GM19467 (cell line): ENCODE measurements at regions not wholly inside any gene's neighbourhood (a gene's known extent, or its start where the extent isn't known, plus 50 kb on each side); places are given as distances from the start of the nearest gene placed in this dataset.

Experiments used
- ATAC-seq: cut with Tn5 transposase; IDR thresholded peaks from one replicate; pipeline ENCODE4 v1.9.1; 2021; ENCODE audit warnings: mild to moderate bottlenecking, moderate library complexity; ENCODE audit not compliant: unreplicated experiment

DNA sequence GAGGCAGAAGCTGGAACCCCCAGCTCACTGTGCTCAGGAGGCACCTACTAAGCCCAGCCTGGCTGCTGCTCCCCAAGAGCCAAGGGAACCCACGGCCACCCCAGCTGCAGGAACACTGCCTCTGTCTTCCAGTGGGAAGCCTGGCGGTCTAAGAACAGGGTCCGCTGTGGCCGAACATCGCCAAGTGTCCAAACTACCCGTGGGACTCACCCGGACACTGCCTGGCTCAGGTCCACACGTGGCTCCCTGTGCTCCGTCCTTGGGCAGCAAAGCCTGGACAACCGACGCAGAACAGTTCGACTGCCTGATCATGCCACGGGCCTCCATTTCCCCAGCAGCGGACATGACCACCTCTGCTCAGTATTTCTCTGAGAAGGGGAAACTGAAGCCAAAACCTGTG lies 747.0 kb downstream of the BRD1 start:
- ATAC-seq: no peak

DNA sequence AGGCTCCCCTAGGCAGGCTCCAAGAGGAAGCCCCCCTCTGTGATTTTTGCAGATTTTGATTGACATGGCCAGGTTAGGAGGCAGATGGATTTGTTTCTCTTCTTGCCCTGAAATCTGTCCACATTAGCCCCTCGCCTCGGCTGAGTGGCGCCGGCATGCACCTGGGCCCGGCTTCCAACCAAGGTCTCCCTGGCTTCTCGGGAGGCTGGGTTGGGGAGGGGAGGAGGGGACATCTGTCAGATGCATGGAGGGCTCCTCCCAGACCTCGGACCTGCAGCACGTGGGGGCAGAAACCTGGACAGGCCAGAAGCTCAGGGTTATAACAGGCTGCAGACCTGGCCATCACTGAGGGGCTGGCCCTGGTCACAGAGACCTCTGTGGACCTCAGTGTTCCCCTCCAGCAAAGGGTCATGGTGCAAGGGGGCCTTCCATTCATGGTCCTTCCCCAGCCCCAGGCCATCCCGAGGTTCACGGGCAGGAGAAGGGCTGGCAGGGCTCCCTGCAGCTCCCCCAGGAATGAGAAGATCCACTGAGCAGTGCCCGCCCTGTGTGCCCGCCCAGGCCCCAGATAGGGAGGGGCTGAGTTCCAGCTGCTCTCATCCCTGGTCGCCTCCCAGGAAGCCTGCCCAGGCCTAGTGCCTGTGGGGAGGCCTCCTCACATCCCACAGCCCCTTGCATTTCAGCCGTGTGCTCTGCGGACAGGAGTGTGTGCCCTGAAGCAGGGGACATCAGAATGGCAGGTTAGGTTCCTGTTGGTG lies 747.8 kb downstream of the BRD1 start:
- ATAC-seq: no peak

DNA sequence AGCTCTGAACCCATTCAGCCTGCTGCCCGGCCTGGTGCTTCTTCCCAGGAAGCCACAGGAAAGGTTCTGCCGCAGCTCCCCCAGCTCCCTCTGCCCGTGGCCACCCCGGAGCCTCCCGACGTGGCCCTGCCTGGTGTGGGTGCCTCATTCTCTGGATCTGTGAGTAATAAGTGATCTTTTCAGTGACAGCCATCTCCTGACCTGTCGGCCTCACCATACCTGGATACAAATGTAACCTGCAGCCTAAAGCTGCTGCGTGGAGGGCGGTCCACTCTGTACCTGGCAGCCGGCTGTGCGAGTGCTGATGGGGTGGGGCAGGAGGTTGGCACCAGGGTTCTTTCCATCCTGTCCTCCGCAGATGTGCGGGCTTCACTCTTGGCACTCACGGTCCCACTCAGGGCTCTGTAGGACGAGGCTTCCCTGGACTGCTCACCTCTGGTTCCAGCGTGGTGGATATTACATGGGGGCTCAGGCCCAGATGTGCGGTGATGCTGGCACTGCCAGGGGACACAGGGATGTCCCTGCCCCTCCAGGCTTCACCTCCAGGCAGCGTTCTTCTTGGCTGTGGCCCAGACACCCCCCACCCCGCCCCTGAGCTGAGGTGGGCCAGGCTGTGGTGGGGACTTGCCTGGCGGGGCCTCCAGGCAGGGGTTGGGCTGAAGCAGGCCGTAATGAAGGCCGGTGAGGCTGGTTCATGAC lies 748.5 kb downstream of the BRD1 start:
- ATAC-seq: no peak

DNA sequence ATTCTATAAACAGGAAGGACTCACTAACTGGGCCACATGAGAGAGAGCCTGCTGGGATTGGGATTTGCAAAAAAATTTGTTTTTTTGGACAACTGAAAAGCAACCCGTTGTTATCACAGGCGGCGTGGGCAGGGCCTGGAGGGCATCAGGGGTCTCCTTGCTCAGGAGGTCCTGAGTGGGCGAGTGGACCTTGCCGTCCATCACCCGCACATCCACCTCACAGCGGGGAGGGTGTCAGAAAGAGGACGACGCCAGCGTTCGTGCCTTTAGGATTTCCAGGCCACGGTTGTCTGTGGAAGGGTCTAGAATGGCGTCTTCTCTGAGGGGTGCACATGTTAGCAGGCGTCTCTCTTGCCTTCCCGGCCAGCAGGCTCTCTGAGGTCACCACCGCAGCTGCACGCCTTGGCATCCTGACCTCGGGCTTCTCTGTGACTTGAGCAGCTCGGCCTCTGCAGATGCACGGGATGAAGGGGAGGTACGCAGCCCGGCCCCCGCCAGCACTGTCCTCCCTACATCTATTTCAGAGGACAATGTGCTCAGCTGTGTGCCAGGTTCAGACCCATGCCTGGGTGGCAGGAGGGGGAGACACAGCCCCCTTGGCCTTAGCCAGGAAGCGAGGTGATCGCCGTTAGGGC lies 749.5 kb downstream of the BRD1 start:
- ATAC-seq: no peak

DNA sequence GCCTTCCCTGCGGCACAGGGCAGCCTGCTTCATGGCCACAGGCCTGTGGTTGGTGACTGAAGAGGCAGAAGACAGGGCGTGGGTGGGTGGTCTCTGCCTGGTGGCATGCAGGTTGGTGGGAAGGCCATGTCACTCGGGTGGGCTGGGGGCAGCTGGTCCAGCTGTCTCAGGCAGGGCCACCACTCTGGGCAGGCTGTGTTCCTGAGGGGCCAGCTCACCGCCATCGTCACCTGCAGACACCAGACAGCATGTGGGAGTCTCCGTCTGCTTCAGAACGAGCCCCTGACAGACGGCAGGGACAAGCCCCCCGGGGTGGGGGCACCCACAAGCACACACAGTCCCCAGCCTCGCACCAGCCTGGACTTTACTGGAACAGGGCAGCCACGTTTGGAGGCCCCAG lies 750.1 kb downstream of the BRD1 start:
- no peak for ATAC-seq

DNA sequence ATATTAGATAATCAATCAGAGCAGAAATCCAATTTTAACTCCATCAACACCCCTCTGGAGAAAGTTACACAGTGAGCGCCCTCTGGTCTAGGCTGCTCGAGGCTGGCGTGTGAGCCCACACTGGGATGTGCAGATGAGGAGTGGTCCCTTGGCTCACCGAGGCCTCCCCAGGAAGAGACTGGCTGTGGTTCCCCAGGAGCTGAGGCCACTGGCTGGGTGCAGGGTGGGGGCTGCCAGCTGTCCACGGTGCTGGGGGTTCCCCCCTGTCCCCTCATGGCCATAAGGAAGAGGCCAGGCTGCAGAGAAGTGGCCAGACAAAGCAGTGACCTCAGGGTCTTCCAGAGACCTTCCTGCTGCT lies 750.7 kb downstream of the BRD1 start:
- ATAC-seq: no peak

DNA sequence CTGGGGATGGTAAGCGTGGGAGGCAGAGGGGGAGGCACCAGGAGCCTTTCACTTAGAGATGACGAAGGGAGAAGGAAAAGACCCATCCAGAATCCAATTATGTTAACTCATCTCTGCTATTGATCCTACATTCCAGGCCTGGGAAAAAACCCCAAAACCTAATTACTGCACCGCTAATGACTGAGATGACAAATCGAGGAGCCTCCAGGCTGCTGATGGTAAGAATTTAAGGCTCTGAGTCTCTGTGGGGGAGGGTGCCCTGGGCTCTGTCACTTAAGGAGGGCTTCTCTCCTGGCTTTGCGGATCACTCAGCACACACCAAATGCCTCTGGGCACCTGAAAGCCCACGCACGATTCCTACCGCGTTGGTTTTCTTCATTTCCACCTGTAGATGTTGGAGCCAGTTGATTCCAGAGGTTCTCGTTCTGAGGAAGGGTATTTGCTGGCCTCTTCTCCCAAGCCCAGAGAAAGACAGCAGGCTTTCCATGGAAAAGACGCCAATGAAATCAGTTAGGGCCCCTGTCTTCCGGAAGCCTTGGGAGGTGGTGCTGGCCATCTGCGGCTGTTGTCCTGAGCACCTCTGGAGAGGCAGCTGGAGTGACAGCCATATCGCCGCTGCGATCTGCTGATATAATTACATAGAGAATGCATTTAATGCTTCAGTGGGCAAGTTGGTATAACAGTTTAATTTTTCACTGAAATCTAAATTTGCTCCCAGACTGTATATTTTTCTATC lies 751.2 kb downstream of the BRD1 start:
- ATAC-seq: no peak

DNA sequence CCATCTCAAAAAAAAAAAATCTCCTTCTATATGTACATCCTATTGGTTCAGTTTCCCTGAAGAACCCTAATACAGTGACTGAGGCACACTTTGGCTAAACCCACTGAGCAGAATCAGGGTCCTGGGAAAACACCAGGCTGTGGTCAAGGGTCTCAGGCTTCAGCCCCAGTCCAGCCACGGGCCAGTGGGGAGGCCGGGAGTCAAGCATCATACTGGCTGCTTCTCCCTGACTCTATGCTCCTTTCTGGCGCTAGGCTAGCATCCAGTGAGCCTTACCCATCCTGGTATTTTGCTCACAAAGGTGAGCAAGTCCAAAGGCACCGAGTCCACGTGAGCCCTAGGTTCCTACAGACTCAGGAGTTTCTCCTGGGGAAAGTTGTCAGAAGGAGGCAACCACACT lies 752.5 kb downstream of the BRD1 start:
- no peak for ATAC-seq

DNA sequence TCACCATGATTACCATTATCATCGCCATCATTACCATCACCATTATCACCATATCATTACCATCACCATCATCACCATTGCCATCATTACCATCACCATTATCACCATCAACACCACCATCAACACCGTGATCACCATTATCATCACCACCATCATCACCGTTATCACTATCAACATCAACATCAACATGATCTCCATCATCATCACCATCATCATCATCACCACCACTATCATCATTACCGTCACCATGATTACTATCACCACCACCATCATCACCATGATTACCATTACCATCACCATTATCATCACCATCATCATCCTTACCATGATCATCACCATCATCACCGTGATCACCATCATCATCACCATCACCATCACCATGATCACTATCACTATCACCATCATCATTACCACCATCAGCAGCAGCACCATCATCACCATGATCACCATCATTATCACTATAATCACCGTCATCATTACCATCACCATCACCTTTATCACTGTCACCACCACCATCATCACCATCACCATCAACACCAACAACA lies 753.7 kb downstream of the BRD1 start:
- no peak for ATAC-seq

DNA sequence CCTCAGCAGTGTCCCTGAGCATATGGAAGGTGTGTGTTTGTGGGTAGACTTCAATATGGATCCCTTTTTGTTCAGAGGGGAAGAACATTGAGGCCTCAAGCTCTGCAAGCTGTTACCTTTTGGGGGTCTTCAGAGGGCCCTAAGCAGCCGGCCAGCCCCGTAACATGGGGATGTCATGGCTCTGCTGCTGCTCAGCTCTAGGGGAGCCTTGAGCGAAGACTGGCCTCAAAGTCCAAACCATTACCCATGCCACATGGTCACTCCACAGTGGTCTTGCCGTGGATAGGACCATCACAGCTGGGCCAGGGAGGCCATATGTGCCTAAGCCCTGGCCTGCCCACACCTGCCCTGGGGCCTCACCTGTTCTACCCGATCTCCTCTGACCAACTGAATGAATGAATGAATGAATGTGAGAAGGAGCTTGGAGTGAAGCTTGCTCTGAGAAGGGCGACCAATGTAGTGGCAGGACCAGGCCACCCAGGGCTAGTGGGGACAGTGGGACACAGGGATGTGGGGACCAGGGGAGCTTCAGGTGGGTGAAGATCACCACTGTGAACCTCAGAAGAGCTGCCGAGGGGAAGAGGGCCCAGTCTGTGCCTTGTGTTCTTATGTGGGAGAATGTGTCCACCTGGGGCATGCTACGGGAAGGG lies 754.6 kb downstream of the BRD1 start:
- no peak for ATAC-seq

DNA sequence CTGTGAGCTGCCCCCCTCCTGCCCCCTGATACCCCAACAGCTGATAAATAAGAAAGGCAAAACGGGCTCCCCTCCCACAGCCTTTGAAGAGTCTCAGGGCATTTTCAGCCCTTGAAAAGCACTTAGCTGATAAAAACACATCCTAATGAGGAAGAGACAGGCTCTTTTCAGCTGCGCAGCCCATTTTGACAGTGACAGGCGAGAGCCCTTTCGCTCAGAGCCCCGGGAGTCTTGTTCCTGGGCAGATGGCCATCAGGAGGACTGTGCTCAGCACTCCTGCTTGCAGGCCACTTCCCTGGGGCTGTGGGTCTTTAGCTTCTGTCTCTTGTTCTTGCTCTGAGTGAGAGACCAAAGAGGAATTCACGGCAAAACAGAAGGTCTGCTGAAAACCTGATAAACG lies 757.2 kb downstream of the BRD1 start:
- no peak for ATAC-seq

DNA sequence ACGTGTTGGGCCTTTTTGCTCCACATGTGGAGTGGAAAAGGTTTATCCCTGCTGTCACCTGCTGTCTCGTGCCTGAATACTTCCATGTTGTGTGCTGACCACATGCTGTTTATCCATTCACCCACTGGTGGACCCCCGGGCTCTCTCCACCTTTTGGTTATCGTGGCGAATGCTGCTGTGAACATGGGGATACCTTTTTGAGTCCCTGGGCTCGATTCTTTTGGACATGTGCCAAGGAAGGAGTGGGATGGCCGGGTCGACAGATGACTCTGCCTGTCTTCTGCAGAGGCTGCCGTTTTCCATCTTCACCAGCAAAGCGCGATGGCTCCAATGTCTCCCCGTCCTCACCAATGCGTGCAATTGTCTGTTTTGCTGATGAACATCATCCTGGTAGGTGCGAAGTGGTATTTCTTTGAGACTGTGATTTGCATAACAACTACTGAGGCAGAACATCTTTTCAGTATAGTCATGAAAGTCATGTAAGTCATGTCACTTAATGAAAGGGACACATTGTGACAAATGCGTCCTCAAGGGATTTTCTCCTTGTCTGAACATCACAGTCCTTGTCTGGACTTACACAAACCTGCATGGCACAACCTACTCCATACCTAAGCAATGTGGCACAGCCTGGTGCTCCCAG lies 758.7 kb downstream of the BRD1 start:
- no peak for ATAC-seq

DNA sequence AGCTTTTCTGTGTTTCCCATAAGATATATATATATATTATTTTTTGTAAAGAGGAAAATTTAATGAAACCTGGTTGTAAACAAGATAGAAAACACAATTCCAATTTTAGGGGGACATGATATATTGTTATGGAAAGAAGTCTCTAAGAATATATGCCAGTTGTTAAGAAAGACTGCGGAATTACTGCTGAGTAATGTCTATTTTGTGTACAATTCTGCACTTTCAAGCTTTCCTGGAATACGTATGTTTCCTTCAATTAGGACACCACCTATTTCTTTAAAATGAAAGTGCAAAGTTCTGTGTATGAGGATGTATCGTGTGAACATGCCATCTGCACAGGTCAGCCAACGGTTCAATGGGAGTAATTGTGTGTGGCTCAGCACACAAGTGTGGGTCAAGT lies 760.2 kb downstream of the BRD1 start:
- ATAC-seq: no peak

DNA sequence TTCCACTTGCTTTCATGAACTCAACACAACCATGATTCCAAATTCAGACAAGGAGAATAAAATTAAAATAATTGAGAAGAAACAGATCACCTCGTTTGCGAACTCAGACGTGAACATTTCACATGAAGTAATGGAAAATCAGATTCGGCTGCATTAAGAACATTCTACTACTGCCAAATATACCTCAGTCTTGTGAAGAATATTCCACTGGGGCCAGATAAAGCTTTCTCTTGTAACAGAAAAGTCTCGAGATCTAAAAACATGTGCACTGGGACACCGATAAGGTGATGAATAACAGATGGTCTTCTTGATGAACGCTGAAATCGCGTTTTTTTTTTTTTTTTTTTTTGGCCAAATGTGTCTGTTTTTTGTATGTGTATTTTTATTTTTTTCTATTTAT lies 761.1 kb downstream of the BRD1 start:
- ATAC-seq: no peak

DNA sequence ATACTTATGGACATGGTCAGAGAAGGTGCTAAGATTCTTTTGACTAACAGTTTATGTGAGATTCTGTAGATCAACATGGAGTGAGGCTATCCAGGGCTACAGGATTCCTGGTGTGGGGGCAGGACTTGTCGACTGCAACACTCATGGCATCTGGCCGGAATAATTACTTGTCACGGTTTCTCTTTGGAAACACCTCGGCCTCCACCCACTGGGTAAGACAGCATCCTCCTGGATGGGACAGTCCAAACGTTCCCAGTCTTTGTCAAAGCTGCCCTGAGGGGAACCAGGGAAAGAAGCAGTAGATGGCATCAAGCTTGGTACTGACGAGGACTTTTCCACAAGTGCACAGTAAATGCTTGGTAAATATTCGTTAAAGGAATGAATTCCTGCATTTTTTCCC lies 762.8 kb downstream of the BRD1 start:
- no peak for ATAC-seq

DNA sequence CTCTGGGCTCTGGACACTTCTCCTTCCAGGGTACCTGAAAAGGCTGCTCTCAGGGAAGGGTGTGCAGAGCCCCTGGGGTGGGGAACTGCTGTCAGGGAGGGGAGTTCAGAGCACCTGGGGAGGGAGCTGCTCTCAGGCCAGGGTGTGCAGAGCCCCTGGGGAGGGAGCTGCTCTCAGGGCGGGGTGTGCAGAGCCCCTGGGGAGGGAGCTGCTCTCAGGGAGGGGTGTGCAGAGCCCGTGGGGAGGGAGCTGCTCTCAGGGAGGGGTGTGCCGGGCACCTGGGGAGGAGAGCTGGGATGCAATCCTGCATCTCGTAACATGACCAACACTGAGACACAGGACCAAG lies 764.2 kb downstream of the BRD1 start:
- no peak for ATAC-seq

DNA sequence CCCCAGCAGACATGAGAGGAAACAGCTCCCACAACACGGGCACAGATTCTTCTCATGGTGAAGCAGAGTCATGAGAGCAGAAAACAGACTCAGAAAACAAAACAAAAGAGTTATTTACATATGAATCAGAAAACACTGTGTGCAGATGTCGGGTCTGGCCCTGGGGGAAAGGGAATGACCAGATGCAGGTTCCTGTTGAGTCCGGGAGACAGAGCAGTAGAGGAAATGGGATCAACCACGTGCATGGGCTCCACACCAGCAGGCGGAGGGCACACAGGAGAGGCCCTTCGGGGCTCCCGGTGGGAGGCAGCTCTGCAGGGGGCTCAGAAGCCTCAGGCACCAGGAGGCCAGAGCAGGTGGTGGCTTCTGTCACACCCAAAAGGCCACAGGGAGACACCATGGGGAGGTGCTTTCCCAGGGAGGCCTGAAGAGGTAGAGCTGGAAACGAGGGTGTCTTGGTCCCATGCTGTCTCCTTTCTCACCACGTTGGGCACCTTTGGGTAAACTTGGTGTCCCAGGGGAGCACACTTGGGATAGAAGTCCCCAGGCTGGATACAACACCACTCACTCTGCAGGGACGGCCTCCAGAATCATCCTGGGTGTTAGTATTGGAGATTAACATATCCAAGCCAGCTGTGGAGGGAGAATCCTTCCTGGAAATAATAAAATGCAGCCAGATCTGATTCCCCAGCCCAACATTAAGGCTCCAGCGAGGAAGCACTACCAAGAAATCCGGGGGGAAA lies 764.7 kb downstream of the BRD1 start:
- no peak for ATAC-seq

DNA sequence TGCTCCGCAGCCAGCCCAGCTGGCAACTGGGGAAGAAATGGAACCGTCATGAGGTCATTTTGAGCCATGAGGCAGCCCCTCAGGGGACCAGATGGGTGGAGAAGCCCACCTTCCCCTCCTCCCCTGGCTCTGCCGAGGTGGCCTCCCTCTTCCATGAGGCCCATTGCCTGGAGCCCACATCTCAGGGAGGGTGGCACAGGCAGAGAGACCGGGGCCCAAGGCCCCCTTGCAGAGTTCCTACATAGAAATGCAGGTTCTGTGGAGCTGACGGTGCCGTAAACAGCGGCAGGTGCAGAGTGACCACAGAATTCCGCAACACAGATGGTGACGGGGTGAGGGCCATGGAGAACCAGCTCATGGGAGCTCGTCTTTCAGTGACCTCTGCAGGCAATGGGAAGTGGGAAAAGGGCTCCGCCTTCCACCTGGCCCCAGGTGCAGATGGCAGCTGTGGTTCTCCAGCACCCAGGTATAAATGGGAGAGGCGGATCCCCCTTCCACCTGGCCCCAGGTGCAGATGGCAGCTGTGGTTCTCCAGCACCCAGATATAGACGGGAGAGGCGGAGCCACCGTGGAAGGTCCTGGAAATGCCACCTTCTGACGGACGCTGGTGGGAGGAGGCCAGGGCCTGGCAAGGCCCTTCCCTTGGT lies 765.4 kb downstream of the BRD1 start:
- ATAC-seq: no peak

DNA sequence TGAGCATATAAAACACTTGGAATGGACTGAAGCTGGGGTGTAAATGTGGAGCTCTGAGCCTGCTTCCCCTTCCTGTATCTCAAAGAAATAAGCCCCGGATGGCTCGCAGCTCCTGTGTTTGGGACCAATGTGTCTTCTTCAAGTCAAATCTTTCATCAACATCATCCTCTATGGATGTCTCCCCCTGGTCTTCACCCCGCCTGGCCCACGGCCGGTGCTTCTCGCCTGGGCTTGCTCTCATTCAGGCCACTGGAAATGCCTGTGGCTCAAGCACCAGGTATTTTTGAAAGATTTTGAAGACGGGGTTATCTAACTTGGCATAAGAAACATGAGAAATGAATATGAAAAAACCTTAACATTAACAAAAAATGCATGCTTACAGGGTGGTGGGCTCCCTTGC lies 769.8 kb downstream of the BRD1 start:
- ATAC-seq: no peak
